OCI-LY7 (cell line): ENCODE measurements at regions not wholly inside any gene's neighbourhood (a gene's known extent, or its start where the extent isn't known, plus 50 kb on each side); places are given as distances from the start of the nearest gene placed in this dataset.

ENCODE experiments used
- BruUV-seq: library from RNA; stranded (reverse); fragments of 400-500 nt; replicated peaks from 2 replicates; lab custom pipeline; 2021; lab: Mats Ljungman, UMichigan
- CTCF ChIA-PET: fragments of 300-600 bp; sonication (Branson Sonifier 250); formaldehyde crosslinking; loops from one replicate; lab custom pipeline; 2022; ENCODE audit warnings: antibody characterized with exemption; ENCODE audit not compliant: unreplicated experiment; lab: Charles Lee
- POLR2A ChIA-PET: fragments of 300-600 bp; sonication (Branson Sonifier 250); formaldehyde crosslinking; loops from one replicate; lab custom pipeline; 2022; ENCODE audit warnings: antibody characterized with exemption; lab: Charles Lee
- DNase-seq: peaks from one replicate; pipeline ENCODE4 v3.0.0-alpha.2; 2015; ENCODE audit warnings: low spot score
- H2AFZ ChIP-seq: fragments of 200-600 bp; sonication (generic), shearing (Covaris generic); 2 replicates; pipeline ENCODE4 v1.6.1; 2014; ENCODE audit warnings: mild to moderate bottlenecking, antibody characterized with exemption, low read length, moderate library complexity
- H3K27ac ChIP-seq: fragments of 200-600 bp; sonication (generic); 2 replicates; pipeline ENCODE4 v1.5.1; 2014; ENCODE audit warnings: mixed run types, low read depth, mild to moderate bottlenecking, moderate library complexity, low read length, inconsistent platforms; ENCODE audit not compliant: poor library complexity, severe bottlenecking
- H3K36me3 ChIP-seq: fragments of 200-600 bp; sonication (generic); 2 replicates; pipeline ENCODE4 v1.6.1; 2014; ENCODE audit warnings: mild to moderate bottlenecking, antibody characterized with exemption, low read length, moderate library complexity, mixed read lengths; ENCODE audit not compliant: insufficient read depth
- H3K4me1 ChIP-seq: fragments of 200-600 bp; sonication (generic); 2 replicates; pipeline ENCODE4 v1.5.1; 2014; ENCODE audit warnings: mild to moderate bottlenecking, low read length; ENCODE audit not compliant: insufficient read depth, poor library complexity, severe bottlenecking
- H3K4me2 ChIP-seq: fragments of 200-600 bp; sonication (generic); 2 replicates; pipeline ENCODE4 v1.6.1; 2014; ENCODE audit warnings: mild to moderate bottlenecking, low read length
- H3K4me3 ChIP-seq: fragments of 200-600 bp; sonication (generic); 2 replicates; pipeline ENCODE4 v1.5.1; 2014; ENCODE audit warnings: mild to moderate bottlenecking, low read depth, low read length; ENCODE audit not compliant: poor library complexity, severe bottlenecking
- H3K79me2 ChIP-seq: fragments of 200-600 bp; sonication (generic); 2 replicates; pipeline ENCODE4 v1.6.1; 2016; ENCODE audit warnings: low read depth, mild to moderate bottlenecking, low read length, moderate library complexity, mixed read lengths; ENCODE audit not compliant: insufficient read depth
- H3K9me2 ChIP-seq: fragments of 200-600 bp; sonication (generic); 2 replicates; pipeline ENCODE4 v1.6.1; 2016; ENCODE audit warnings: mild to moderate bottlenecking, low read length, mixed read lengths; ENCODE audit not compliant: insufficient read depth
- H3K9me3 ChIP-seq: fragments of 200-600 bp; sonication (generic); 2 replicates; pipeline ENCODE4 v1.6.1; 2014; ENCODE audit warnings: mild to moderate bottlenecking, mixed run types, low read length, mixed read lengths
- H4K20me1 ChIP-seq: fragments of 200-600 bp; sonication (generic); 2 replicates; pipeline ENCODE4 v1.6.1; 2014; ENCODE audit warnings: mild to moderate bottlenecking, antibody characterized with exemption, low read length, moderate library complexity, mixed read lengths; ENCODE audit not compliant: insufficient read depth
- CTCF ChIP-seq: fragments of 200-600 bp; sonication (generic); conservative IDR thresholded peaks from 2 replicates; pipeline ENCODE4 v1.5.1; 2014; ENCODE audit warnings: mild to moderate bottlenecking, antibody characterized with exemption, low read length, moderate library complexity, mixed read lengths
- EZH2phosphoT487 ChIP-seq: fragments of 200-600 bp; sonication (generic); IDR thresholded peaks from 2 replicates; pipeline ENCODE4 v1.6.1; 2018; ENCODE audit warnings: low read depth, borderline replicate concordance, mild to moderate bottlenecking, mixed run types, antibody characterized with exemption, low read length, moderate library complexity, mixed read lengths
- intact Hi-C: fragments of 100-400 bp; cut with micrococcal nuclease; formaldehyde crosslinking; loops from one replicate; pipeline ENCODE4 v1.10.0; 2022; ENCODE audit not compliant: unreplicated experiment

GRCh38 chr6:23688650-23689049 lies 437.4 kb upstream of the NRSN1 start:
- TF ChIP-seq CTCF = no peak

GRCh38 chr6:23690453-23691049 lies 435.5 kb upstream of the NRSN1 start:
- no peak overlapping the region for H3K4me3 ChIP-seq
- intact Hi-C loops = no loop called here
- BruUV-seq = no TSS peak
- no peaks in the 10 kb centered on the region for H3K4me1 ChIP-seq
- POLR2A ChIA-PET = no interaction called here
- no peaks in the 10 kb centered on the region for H3K9me2 ChIP-seq
- no peaks in the 10 kb centered on the region for H4K20me1 ChIP-seq
- no peak overlapping the region for H3K27ac ChIP-seq
- TF ChIP-seq CTCF (no peak), EZH2phosphoT487 (no peak)
- no peaks in the 10 kb centered on the region for H3K9me3 ChIP-seq
- H3K36me3 ChIP-seq = no peaks in the 10 kb centered on the region
- H3K79me2 ChIP-seq = no peaks in the 10 kb centered on the region
- CTCF ChIA-PET = no interaction called here
- no peak overlapping the region for H3K4me2 ChIP-seq
- DNase-seq = no peak
- H2AFZ ChIP-seq = no peak overlapping the region

More at GRCh38 chr6:23688650-23689049, 437.4 kb upstream of the NRSN1 start:
- CTCF ChIA-PET = no interaction called here
- H3K4me3 ChIP-seq = no peak overlapping the region
- no peaks in the 10 kb centered on the region for H3K36me3 ChIP-seq
- H2AFZ ChIP-seq = no peak overlapping the region
- no TSS peak for BruUV-seq
- POLR2A ChIA-PET = no interaction called here
- H3K4me1 ChIP-seq = no peaks in the 10 kb centered on the region
- no peaks in the 10 kb centered on the region for H3K9me3 ChIP-seq
- H4K20me1 ChIP-seq = no peaks in the 10 kb centered on the region
- intact Hi-C loops = no loop called here
- no peaks in the 10 kb centered on the region for H3K79me2 ChIP-seq
- DNase-seq = no peak
- H3K27ac ChIP-seq = no peak overlapping the region
- H3K9me2 ChIP-seq = no peaks in the 10 kb centered on the region
- no peak overlapping the region for H3K4me2 ChIP-seq

DNA sequence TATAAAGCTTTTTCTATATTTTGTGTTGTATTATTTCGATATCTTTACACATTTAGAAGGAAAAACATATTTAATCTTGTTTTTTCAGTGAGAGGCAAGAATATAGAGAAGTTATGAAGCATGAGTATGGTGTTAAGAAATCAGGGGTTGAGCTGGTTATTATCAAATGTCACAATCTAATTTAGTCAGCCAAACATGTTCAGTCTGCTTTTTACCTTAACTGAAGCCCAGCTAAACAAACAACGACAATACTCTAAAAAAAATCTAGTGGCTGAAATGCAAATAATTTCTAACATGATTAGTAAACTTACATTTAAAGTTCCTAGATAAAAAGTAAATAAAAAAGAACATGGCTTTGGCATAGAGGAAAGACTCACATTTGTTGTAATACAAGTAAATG lies 433.8 kb upstream of the NRSN1 start:
- H3K9me2 ChIP-seq = no peaks in the 10 kb centered on the region
- ChIA-PET POLR2A (interaction anchor here (0.7 kb wide), 1 partner anchor 117 kb away, joined by 3 read pairs; no protein-coding TSS in a partner anchor), CTCF (no interaction called here)
- DNase-seq = no peak
- H3K4me2 ChIP-seq = no peak overlapping the region
- no peaks in the 10 kb centered on the region for H3K9me3 ChIP-seq
- no TSS peak for BruUV-seq
- no peak for TF ChIP-seq EZH2phosphoT487
- TF ChIP-seq CTCF = no peak
- no peak overlapping the region for H3K27ac ChIP-seq
- no peak overlapping the region for H2AFZ ChIP-seq
- H4K20me1 ChIP-seq = no peaks in the 10 kb centered on the region
- H3K4me1 ChIP-seq = no peaks in the 10 kb centered on the region
- no peaks in the 10 kb centered on the region for H3K79me2 ChIP-seq
- H3K36me3 ChIP-seq = no peaks in the 10 kb centered on the region
- intact Hi-C loops = no loop called here
- no peak overlapping the region for H3K4me3 ChIP-seq
